ENCODE measurements at regions not wholly inside any gene's neighbourhood (a gene's known extent, or its start where the extent isn't known, plus 50 kb on each side); places are given as distances from the start of the nearest gene placed in this dataset.

DNA sequence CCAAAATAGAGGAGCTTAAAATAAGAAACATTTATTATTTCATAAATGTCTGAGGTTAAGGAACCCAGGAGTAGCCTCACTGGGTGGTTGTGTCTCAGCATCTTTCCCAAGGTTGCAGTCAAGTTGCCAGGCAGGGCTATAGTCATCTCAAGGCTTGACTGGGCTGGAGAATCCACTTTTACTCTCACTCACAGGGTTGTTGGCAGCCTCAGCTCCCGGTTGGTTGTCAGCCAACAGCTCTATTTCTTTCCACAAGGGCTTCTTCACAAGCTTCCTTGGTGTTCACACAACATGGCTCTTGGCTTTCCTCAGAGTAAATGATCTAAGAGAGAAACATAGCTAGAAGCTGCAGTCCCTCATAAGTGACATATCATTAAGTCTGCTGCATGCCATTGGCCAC is 55.6 kb upstream of the TEX51 start:
- intact Hi-C loops (cut with DNase I) = no loop called here
- H3K9me3 ChIP-seq (replicated peaks in 1 of 3) = no peaks in the 10 kb centered on the region
- H3K27me3 ChIP-seq = no peaks in the 10 kb centered on the region
- TF ChIP-seq POLR2A (IDR thresholded peaks at IDR 0.05) (no peak), CTCF (IDR thresholded peaks at IDR 0.05) (no peak)
- no peaks in the 10 kb centered on the region for H3K36me3 ChIP-seq (replicated peaks in 1 of 2)
- H3K4me1 ChIP-seq (replicated peaks in 1 of 2) = no peaks in the 10 kb centered on the region
- peak in 1 of 7 donors; percentile 28 for DNase-seq
- WGBS, 4 donors = 29 to 55% (median 50%) methylated on average over 1 of the region's 1 CpG
- no peak overlapping the region for H3K4me3 ChIP-seq
- no peak overlapping the region for H3K27ac ChIP-seq

DNA sequence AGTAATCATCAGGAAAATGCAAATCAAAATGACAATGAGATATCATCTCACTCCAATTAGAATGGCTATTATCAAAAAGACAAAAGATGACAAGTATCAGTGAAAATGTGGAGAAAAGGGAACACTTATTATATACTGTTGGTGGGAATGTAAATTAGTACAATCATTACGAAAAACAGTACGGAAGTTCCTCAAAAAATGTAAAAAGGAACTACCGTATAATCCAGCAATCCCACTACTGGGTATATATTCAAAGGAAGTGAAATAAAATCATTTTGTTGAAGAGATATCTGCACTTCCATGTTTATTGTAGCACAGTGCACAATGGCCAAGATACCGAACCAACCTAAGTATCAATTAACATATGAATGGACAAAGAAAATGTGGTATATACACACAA is 52.4 kb upstream of the TEX51 start:
- Histone ChIP-seq H3K27ac (no peak overlapping the region), H3K4me3 (no peak overlapping the region), H3K9me3 (replicated peaks in 1 of 3) (no peaks in the 10 kb centered on the region), H3K36me3 (replicated peaks in 1 of 2) (no peaks in the 10 kb centered on the region), H3K27me3 (no peaks in the 10 kb centered on the region), H3K4me1 (replicated peaks in 1 of 2) (no peaks in the 10 kb centered on the region)
- no peak for DNase-seq
- TF ChIP-seq CTCF (IDR thresholded peaks at IDR 0.05) (no peak), POLR2A (IDR thresholded peaks at IDR 0.05) (no peak)
- 73 to 82% (median 77%) methylated on average over 4 of the region's 4 CpGs for WGBS, 4 donors
- intact Hi-C loops (cut with DNase I) = no loop called here

All from adrenal gland (tissue), 9 donors.